IPS-NIHi7 (cell line): ENCODE measurements at regions not wholly inside any gene's neighbourhood (a gene's known extent, or its start where the extent isn't known, plus 50 kb on each side); places are given as distances from the start of the nearest gene placed in this dataset.

Experiments used
- DNase-seq: peaks from one replicate; pipeline ENCODE4 v3.0.0; 2012; ENCODE audit warnings: mixed read lengths; ENCODE audit errors: extremely low spot score

- no peak for DNase-seq
These were observed 345.5 kb downstream of the BCAT1 start for GRCh38 chr12:24603371-24603770.

- no peak for DNase-seq
These were observed 347.9 kb downstream of the BCAT1 start for GRCh38 chr12:24600996-24601395.

- no peak for DNase-seq
These were observed 348.4 kb downstream of the BCAT1 start for GRCh38 chr12:24600551-24600950.

GRCh38 chr12:24599736-24600135 is 349.2 kb downstream of the BCAT1 start:
- DNase-seq: no peak

GRCh38 chr12:24597580-24597979 is 351.3 kb downstream of the BCAT1 start:
- DNase-seq: no peak

GRCh38 chr12:24596768-24597388 is 352.0 kb downstream of the BCAT1 start:
- DNase-seq: peak; percentile 33

GRCh38 chr12:24595652-24596235 is 353.2 kb downstream of the BCAT1 start:
- DNase-seq: peak; percentile 15

- DNase-seq: no peak
These were observed 357.0 kb downstream of the BCAT1 start for GRCh38 chr12:24591715-24592440.

- DNase-seq: no peak
These were observed 357.7 kb downstream of the BCAT1 start for GRCh38 chr12:24591079-24591626.

GRCh38 chr12:24586293-24586692 is 362.6 kb downstream of the BCAT1 start:
- no peak for DNase-seq

GRCh38 chr12:24584032-24584675 is 364.7 kb downstream of the BCAT1 start:
- no peak for DNase-seq

- DNase-seq: no peak
These were observed 365.8 kb downstream of the BCAT1 start for GRCh38 chr12:24582954-24583601.

GRCh38 chr12:24574538-24574937 is 374.4 kb downstream of the BCAT1 start:
- DNase-seq: no peak

GRCh38 chr12:24573621-24574020 is 375.3 kb downstream of the BCAT1 start:
- DNase-seq: no peak

GRCh38 chr12:24565300-24565699 is 383.6 kb downstream of the BCAT1 start:
- no peak for DNase-seq

GRCh38 chr12:24562771-24563431 is 386.0 kb downstream of the BCAT1 start:
- peak; percentile 37 for DNase-seq

- DNase-seq: peak; percentile 80
These were observed 386.8 kb downstream of the BCAT1 start for GRCh38 chr12:24561882-24562770.

GRCh38 chr12:24561411-24561871 is 387.5 kb downstream of the BCAT1 start:
- DNase-seq: peak; percentile 37

- DNase-seq: no peak
These were observed 388.1 kb downstream of the BCAT1 start for GRCh38 chr12:24560831-24561271.

GRCh38 chr12:24560192-24560775 is 388.6 kb downstream of the BCAT1 start:
- DNase-seq: no peak
